ENCODE measurements at regions not wholly inside any gene's neighbourhood (a gene's known extent, or its start where the extent isn't known, plus 50 kb on each side); places are given as distances from the start of the nearest gene placed in this dataset.

GRCh38 chr6:74048387-74048786 is 352.4 kb downstream of the CD109 start (continued):
- TF ChIP-seq AFF1 (IDR thresholded peaks at IDR 0.05; ENCODE audit: low read depth in 1 of 2, partially characterized antibody in 2 of 2) (no peak), RBM39 (optimal IDR thresholded peaks at IDR 0.05; ENCODE audit: low read depth, low read length) (no peak), CREM (IDR thresholded peaks at IDR 0.05; ENCODE audit: low read depth) (no peak), TFAM (CRISPR knock-in tag; conservative IDR thresholded peaks at IDR 0.05) (no peak)

GRCh38 chr6:74044417-74045096 is 348.6 kb downstream of the CD109 start:
- H2AFZ ChIP-seq (ENCODE audit: low read depth, low read length) = no peak overlapping the region
- H3K27ac ChIP-seq (ENCODE audit: extremely low read depth, low read depth, low read length) = no peak overlapping the region
- in situ Hi-C loops (cut with MboI) (no loop called here), intact Hi-C loops (cut with micrococcal nuclease) (no loop called here)
- no peaks in the 10 kb centered on the region for H3K9me1 ChIP-seq (ENCODE audit: control insufficient read depth, insufficient read depth, low read length)
- DNase-seq (ENCODE audit: extremely low read depth in 1 of 4, low spot score in 3 of 4) (no peak), ATAC-seq (no peak), FAIRE-seq (no peak)
- H3K27me3 ChIP-seq (ENCODE audit: control insufficient read depth in 2 of 2, insufficient read depth in 2 of 2, low read length in 2 of 2) = no peaks in the 10 kb centered on the region
- no peaks in the 10 kb centered on the region for H4K20me1 ChIP-seq (replicated peaks; ENCODE audit: control insufficient read depth, insufficient read depth, low read length)
- no peak overlapping the region for H3K4me3 ChIP-seq
- no peaks in the 10 kb centered on the region for H3K79me2 ChIP-seq (ENCODE audit: control insufficient read depth, insufficient read depth, low read length)
- POLR2A ChIA-PET = no interaction called here
- no peaks in the 10 kb centered on the region for H3K36me3 ChIP-seq (ENCODE audit: control insufficient read depth, insufficient read depth, low read length)
- H3K9ac ChIP-seq (ENCODE audit: insufficient read depth in 1 of 2, low read depth in 2 of 2, low read length in 2 of 2) = no peak overlapping the region
- no peaks in the 10 kb centered on the region; the same call in 1 of the 2 replicates for H3K9me3 ChIP-seq (replicated peaks; ENCODE audit: control insufficient read depth, insufficient read depth, low read depth, low read length)
- CTCF ChIA-PET (ENCODE audit: low intra/inter-chr PET ratio) = no interaction called here
- no peaks in the 10 kb centered on the region for H3K4me1 ChIP-seq (replicated peaks in 1 of 2; ENCODE audit: control insufficient read depth in 2 of 2, insufficient read depth in 2 of 2, low read length in 2 of 2)
- no peak overlapping the region for H3K4me2 ChIP-seq (ENCODE audit: insufficient read depth, low read length)
- 3% methylated on average over 3 of the region's 3 CpGs for WGBS (ENCODE audit: insufficient coverage, low coverage, missing lambda C conversion rate)
- no TSS peak for BruUV-seq (replicated peaks)
- TF ChIP-seq KHSRP (IDR thresholded peaks at IDR 0.05) = no peak
- TF ChIP-seq ZNF609 (CRISPR knock-in tag; IDR thresholded peaks at IDR 0.05; ENCODE audit: borderline replicate concordance) = no peak
- no peak for TF ChIP-seq RBFOX2 (IDR thresholded peaks at IDR 0.05; ENCODE audit: low read depth, low read length)
- no peak for TF ChIP-seq CREB1 (IDR thresholded peaks at IDR 0.05)
- no peak for TF ChIP-seq CREB1 (CRISPR knock-in tag; IDR thresholded peaks at IDR 0.05)
- TF ChIP-seq POLR3G (IDR thresholded peaks at IDR 0.05; ENCODE audit: extremely low read depth, insufficient read length, insufficient replicate concordance) = no peak
- no peak for TF ChIP-seq NCOA4 (IDR thresholded peaks at IDR 0.05; ENCODE audit: partially characterized antibody)
- TF ChIP-seq ZNF77 (CRISPR knock-in tag; IDR thresholded peaks at IDR 0.05) = no peak
- TF ChIP-seq FIP1L1 (IDR thresholded peaks at IDR 0.05; ENCODE audit: low read depth, low read length, poor library complexity, severe bottlenecking) = no peak

Measured in K562 (cell line).